Progenitor cell of endocrine pancreas (in vitro differentiated cells): ENCODE measurements at regions not wholly inside any gene's neighbourhood (a gene's known extent, or its start where the extent isn't known, plus 50 kb on each side); places are given as distances from the start of the nearest gene placed in this dataset.

ENCODE experiments used
- DNase-seq: peaks from one replicate; pipeline ENCODE4 v3.0.0; 2021; ENCODE audit warnings: low spot score; ENCODE audit not compliant: unreplicated experiment
- H3K27ac Mint-ChIP-seq: 2 replicates; pipeline ENCODE4 v1.8.0; 2021; ENCODE audit warnings: mild to moderate bottlenecking, moderate library complexity, mixed read lengths
- H3K27me3 Mint-ChIP-seq: 2 replicates; pipeline ENCODE4 v1.8.0; 2021; ENCODE audit warnings: mixed read lengths
- H3K36me3 Mint-ChIP-seq: 2 replicates; pipeline ENCODE4 v1.8.0; 2022; ENCODE audit warnings: mixed read lengths; ENCODE audit not compliant: insufficient read depth
- H3K4me1 Mint-ChIP-seq: 2 replicates; pipeline ENCODE4 v1.8.0; 2021; ENCODE audit warnings: low read depth, mixed read lengths
- H3K4me3 Mint-ChIP-seq: 2 replicates; pipeline ENCODE4 v1.8.0; 2021; ENCODE audit warnings: low read depth, mild to moderate bottlenecking, moderate library complexity, mixed read lengths
- H3K9me3 Mint-ChIP-seq: 2 replicates; pipeline ENCODE4 v1.8.0; 2021; ENCODE audit warnings: low read depth, mixed read lengths
- TF ChIP-seq, protein P1 (sequence below): fragments of 200-600 bp; sonication (generic); IDR thresholded peaks from one replicate; pipeline ENCODE4 v1.5.0; 2021; ENCODE audit warnings: antibody characterized with exemption, mild to moderate bottlenecking; ENCODE audit not compliant: unreplicated experiment

- no peaks in the 10 kb centered on the region for H3K9me3 Mint-ChIP-seq
- H3K36me3 Mint-ChIP-seq = no peaks in the 10 kb centered on the region
- H3K4me1 Mint-ChIP-seq = no peaks in the 10 kb centered on the region
- H3K4me3 Mint-ChIP-seq = no peak overlapping the region
- no peaks in the 10 kb centered on the region for H3K27me3 Mint-ChIP-seq
- TF ChIP-seq, protein P1, sequence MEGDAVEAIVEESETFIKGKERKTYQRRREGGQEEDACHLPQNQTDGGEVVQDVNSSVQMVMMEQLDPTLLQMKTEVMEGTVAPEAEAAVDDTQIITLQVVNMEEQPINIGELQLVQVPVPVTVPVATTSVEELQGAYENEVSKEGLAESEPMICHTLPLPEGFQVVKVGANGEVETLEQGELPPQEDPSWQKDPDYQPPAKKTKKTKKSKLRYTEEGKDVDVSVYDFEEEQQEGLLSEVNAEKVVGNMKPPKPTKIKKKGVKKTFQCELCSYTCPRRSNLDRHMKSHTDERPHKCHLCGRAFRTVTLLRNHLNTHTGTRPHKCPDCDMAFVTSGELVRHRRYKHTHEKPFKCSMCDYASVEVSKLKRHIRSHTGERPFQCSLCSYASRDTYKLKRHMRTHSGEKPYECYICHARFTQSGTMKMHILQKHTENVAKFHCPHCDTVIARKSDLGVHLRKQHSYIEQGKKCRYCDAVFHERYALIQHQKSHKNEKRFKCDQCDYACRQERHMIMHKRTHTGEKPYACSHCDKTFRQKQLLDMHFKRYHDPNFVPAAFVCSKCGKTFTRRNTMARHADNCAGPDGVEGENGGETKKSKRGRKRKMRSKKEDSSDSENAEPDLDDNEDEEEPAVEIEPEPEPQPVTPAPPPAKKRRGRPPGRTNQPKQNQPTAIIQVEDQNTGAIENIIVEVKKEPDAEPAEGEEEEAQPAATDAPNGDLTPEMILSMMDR = no peak
- no peak for DNase-seq
- H3K27ac Mint-ChIP-seq = no peak overlapping the region
Observed at GRCh38 chr2:157085522-157085921, 172.0 kb upstream of the GALNT5 start.

- H3K27me3 Mint-ChIP-seq = no peaks in the 10 kb centered on the region
- H3K4me1 Mint-ChIP-seq = no peaks in the 10 kb centered on the region
- H3K4me3 Mint-ChIP-seq = no peak overlapping the region
- H3K9me3 Mint-ChIP-seq = no peaks in the 10 kb centered on the region
- DNase-seq = no peak
- H3K27ac Mint-ChIP-seq = no peak overlapping the region
- no peaks in the 10 kb centered on the region for H3K36me3 Mint-ChIP-seq
- TF ChIP-seq, protein P1 = no peak
Observed at GRCh38 chr2:157087373-157088002, 170.0 kb upstream of the GALNT5 start.

- no peak for DNase-seq
- TF ChIP-seq, protein P1 = no peak
- Mint-ChIP-seq H3K4me1 (no peaks in the 10 kb centered on the region), H3K36me3 (no peaks in the 10 kb centered on the region), H3K9me3 (peaks cover 6% of the 10 kb centered on the region), H3K4me3 (no peak overlapping the region), H3K27ac (no peak overlapping the region), H3K27me3 (no peaks in the 10 kb centered on the region)
Observed at GRCh38 chr2:157093666-157094065, 163.8 kb upstream of the GALNT5 start.

DNA sequence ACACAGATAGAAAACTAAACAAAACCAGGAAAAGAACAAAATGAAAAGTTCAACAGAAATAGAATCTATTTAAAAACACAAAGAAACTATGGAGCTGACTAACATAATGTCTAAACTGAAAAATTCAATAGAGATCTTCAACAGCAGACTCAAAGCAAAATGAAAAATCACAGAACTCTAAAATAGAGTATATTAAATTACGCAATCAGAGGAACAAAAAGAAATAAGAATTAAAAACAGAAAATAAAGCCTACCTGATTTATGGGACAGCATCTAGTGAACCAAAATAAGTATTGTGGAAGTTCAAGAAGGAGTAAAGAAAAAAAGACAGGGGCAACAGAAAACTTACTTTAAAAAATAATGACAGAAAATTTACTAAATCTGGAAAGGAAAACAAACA, 152.1 kb upstream of the GALNT5 start:
- peaks cover 21% of the 10 kb centered on the region for H3K9me3 Mint-ChIP-seq
- H3K27ac Mint-ChIP-seq = no peak overlapping the region
- H3K36me3 Mint-ChIP-seq = no peaks in the 10 kb centered on the region
- DNase-seq = no peak
- H3K27me3 Mint-ChIP-seq = no peaks in the 10 kb centered on the region
- H3K4me1 Mint-ChIP-seq = no peaks in the 10 kb centered on the region
- no peak overlapping the region for H3K4me3 Mint-ChIP-seq
- TF ChIP-seq, protein P1 = no peak

DNA sequence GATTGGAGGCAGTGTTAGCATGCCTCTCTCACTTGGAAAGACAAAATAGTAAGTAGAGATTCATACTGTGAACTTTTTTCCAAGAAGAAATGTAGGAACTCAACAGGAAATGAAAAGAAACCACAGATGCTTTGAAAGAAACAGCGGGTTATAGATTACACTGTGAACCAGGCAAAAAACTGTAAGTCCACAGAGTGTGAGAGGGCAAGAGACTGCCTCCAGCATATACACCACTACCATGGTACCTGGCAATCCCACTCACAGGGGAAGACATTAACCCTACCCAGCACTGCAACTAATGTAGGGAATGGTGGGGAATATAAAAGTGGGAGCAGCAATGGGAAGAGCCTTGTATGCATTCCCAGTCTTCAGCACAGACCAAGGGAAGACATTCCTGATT, 150.6 kb upstream of the GALNT5 start:
- H3K9me3 Mint-ChIP-seq = peaks cover 25% of the 10 kb centered on the region
- TF ChIP-seq, protein P1 = no peak
- H3K27me3 Mint-ChIP-seq = no peaks in the 10 kb centered on the region
- no peak overlapping the region for H3K27ac Mint-ChIP-seq
- no peak overlapping the region for H3K4me3 Mint-ChIP-seq
- DNase-seq = no peak
- no peaks in the 10 kb centered on the region for H3K4me1 Mint-ChIP-seq
- no peaks in the 10 kb centered on the region for H3K36me3 Mint-ChIP-seq
